ENCODE measurements at regions not wholly inside any gene's neighbourhood (a gene's known extent, or its start where the extent isn't known, plus 50 kb on each side); places are given as distances from the start of the nearest gene placed in this dataset.

DNA sequence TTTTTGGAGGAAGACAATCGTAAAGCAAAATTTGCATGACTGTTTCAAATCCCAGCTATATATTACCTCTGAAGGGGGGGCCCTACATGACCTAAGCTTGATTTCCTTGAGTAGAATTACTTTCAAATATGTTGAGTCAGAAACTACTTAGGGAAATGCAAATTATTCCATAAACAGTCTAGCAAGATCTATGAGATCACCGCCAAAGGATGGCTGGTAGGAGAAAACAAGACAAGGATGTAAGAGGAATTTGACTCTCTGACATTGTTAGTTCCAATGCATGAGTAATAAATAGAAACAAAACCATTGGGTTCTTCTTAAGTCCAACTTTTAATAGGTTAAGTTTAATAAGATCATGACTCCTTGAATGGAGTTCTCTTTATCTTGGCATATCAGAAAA, 561.4 kb downstream of the CDY2B start:
- no peak for DNase-seq (ENCODE audit: low read depth)
- no peak overlapping the region for H3K4me3 ChIP-seq (ENCODE audit: low read depth, low read length)
- TF ChIP-seq CTCF (IDR thresholded peaks at IDR 0.05; ENCODE audit: low read depth, low read length, missing control alignments): no peak

GRCh38 chrY:17277056-17277455, 603.0 kb downstream of the CDY2B start:
- H3K4me3 ChIP-seq (ENCODE audit: low read depth, low read length): no peak overlapping the region
- DNase-seq (ENCODE audit: low read depth): no peak
- no peak for TF ChIP-seq CTCF (IDR thresholded peaks at IDR 0.05; ENCODE audit: low read depth, low read length, missing control alignments)

- DNase-seq (ENCODE audit: low read depth): no peak
- H3K4me3 ChIP-seq (ENCODE audit: low read depth, low read length): no peak overlapping the region
- no peak for TF ChIP-seq CTCF (IDR thresholded peaks at IDR 0.05; ENCODE audit: low read depth, low read length, missing control alignments)
These were observed 620.5 kb downstream of the CDY2B start for GRCh38 chrY:17259497-17259896.

- TF ChIP-seq CTCF (IDR thresholded peaks at IDR 0.05; ENCODE audit: low read depth, low read length, missing control alignments): no peak
- no peak for DNase-seq (ENCODE audit: low read depth)
- H3K4me3 ChIP-seq (ENCODE audit: low read depth, low read length): no peak overlapping the region
These were observed 641.6 kb downstream of the CDY2B start for GRCh38 chrY:17238406-17238805.

DNA sequence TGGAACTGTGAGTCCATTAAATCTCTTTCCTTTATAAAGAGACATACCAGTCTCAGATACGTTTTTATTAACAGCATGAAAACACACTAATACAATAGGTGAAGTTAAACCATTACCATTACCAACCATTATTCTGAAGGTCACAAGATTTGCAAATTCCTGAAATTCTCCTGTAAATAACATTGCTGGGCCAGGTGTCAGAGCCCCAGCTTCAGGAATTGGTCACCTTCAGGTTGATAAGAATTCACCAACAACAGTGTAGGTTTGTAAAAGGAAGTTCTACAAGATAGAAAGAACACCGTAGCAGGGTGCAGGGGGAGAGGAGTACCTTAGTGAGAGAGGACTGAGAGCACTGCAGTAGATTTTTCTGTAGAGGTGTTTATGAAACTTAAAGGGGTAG, 644.3 kb downstream of the CDY2B start:
- no peak for DNase-seq (ENCODE audit: low read depth)
- no peak overlapping the region for H3K4me3 ChIP-seq (ENCODE audit: low read depth, low read length)
- no peak for TF ChIP-seq CTCF (IDR thresholded peaks at IDR 0.05; ENCODE audit: low read depth, low read length, missing control alignments)

DNA sequence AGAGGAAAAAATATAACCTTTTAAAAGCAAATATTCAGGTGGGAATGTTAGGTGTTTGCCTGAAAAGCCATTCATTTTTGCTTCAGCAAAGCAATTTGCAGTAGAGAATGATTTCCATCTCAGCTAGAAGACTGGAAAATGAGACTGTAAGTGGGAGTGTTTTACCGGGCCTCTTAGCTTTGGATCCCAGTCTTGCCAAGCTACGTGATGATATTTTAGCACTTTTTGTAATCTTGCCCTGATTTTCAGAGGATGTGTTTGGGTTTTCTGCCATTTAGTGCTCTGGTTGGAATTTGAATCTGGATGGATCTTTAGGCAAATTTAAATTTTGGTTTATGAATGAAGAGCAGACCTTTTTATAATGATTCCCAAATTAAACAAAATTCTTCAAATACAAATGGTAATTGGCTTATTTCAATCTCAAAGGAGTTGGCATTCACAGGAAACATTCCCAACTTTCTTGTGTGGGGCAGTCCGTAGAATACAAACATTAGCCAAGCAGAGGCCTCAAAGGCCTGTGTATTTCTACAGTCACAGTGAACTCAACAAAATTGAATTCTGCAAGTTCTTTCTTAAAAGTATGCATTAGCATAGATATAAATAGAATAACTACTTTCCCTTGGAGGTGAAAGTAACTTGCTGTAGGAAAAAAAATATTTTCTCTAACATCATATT, 646.4 kb downstream of the CDY2B start:
- TF ChIP-seq CTCF (IDR thresholded peaks at IDR 0.05; ENCODE audit: low read depth, low read length, missing control alignments): no peak
- no peak overlapping the region for H3K4me3 ChIP-seq (ENCODE audit: low read depth, low read length)
- no peak for DNase-seq (ENCODE audit: low read depth)

DNA sequence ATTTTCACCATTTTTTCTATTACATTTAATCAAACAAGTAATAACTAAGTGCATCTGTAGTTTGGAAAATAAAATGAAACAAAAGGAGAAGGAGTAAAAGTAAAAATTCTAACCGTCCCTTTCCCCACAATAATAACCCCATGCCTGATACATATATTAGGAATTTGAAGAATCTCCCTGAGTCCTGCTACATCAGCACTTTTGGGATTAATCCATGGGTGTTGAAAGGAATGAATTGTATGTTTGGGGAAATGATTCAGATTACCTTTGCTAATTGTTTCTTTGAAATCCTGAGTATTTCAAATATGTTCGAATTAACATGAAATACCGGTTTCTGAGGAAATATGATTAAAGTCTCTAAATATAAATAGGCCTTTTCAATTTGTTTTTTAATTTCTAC, 648.0 kb downstream of the CDY2B start:
- no peak overlapping the region for H3K4me3 ChIP-seq (ENCODE audit: low read depth, low read length)
- TF ChIP-seq CTCF (IDR thresholded peaks at IDR 0.05; ENCODE audit: low read depth, low read length, missing control alignments): no peak
- no peak for DNase-seq (ENCODE audit: low read depth)
